Astrocyte of the spinal cord (primary cell): ENCODE measurements at regions not wholly inside any gene's neighbourhood (a gene's known extent, or its start where the extent isn't known, plus 50 kb on each side); places are given as distances from the start of the nearest gene placed in this dataset.
A peak's percentile ranks its signal among the peaks of the same experiment; 100 is the strongest.

Source experiments
- DNase-seq: peaks from one replicate; pipeline ENCODE4 v3.0.0; 2011; ENCODE audit warnings: low read depth, low spot score
- H3K4me3 ChIP-seq: 2 replicates; pipeline ENCODE4 v1.5.1; 2011; ENCODE audit warnings: low read depth, mild to moderate bottlenecking, low read length, moderate library complexity
- in situ Hi-C: cut with HindIII; loops from 2 replicates; pipeline ENCODE4 v1.10.0; 2017; ENCODE audit warnings: low sequenced_read_pairs
- TF ChIP-seq, protein P1 (sequence below): IDR thresholded peaks from 2 replicates; pipeline ENCODE4 v1.5.1; 2012; ENCODE audit warnings: low read depth, mild to moderate bottlenecking, low read length, inconsistent platforms

DNA sequence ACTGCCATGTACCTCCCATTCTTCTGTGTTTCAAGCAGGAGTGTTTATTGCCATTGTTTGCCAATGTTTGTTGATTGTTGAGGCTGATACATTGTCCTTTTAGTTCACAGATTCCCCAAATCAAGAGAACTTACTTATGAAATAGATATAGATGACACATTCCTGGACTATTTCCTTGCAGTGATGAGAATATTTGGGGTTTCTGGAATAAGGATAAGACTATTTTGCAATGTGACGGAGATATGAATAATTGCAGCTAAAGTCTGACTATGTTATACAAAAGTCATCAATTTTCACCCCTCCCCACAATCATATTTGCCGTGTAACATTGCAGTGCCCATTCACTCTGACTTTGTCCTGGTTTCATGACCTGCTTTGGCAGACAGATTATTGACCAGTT is 460.8 kb downstream of the CDH10 start:
- in situ Hi-C loops: no loop called here
- no peak for DNase-seq
- no peak overlapping the region for H3K4me3 ChIP-seq
- TF ChIP-seq, protein P1, sequence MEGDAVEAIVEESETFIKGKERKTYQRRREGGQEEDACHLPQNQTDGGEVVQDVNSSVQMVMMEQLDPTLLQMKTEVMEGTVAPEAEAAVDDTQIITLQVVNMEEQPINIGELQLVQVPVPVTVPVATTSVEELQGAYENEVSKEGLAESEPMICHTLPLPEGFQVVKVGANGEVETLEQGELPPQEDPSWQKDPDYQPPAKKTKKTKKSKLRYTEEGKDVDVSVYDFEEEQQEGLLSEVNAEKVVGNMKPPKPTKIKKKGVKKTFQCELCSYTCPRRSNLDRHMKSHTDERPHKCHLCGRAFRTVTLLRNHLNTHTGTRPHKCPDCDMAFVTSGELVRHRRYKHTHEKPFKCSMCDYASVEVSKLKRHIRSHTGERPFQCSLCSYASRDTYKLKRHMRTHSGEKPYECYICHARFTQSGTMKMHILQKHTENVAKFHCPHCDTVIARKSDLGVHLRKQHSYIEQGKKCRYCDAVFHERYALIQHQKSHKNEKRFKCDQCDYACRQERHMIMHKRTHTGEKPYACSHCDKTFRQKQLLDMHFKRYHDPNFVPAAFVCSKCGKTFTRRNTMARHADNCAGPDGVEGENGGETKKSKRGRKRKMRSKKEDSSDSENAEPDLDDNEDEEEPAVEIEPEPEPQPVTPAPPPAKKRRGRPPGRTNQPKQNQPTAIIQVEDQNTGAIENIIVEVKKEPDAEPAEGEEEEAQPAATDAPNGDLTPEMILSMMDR: no peak

DNA sequence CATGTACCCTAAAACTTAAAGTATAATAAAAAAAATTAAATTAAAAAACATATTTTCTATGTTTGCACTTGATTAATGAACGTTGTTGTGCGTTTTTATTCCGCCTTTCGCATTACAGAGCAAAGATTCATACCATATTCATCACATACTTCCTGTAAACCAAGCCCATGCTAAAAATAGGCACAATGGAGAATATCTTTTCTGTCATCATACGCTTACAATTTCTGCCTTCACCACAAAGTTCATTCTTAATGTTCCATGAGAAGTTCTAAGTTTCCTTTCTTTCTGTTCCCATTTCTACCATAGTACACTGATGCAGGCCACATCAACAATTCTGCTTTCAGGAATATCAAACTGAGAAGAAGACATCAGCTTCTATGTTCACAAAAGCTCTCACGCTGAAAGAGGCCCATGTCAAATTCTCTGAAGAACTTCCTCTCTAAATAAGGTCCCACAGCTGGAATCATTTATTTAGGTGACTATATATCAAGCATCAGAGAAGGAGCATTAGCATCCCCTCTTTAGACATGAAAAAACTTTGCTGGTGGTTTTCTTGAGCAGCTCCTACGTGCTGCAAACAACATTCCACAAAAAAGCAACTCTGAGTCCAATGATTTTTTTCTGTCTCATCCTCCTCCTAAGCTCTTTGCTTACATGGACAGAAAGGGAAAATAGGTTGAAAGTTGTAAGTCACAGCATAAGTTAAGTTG is 456.4 kb downstream of the CDH10 start:
- no peak for DNase-seq
- in situ Hi-C loops: no loop called here
- TF ChIP-seq, protein P1: no peak
- no peak overlapping the region for H3K4me3 ChIP-seq

DNA sequence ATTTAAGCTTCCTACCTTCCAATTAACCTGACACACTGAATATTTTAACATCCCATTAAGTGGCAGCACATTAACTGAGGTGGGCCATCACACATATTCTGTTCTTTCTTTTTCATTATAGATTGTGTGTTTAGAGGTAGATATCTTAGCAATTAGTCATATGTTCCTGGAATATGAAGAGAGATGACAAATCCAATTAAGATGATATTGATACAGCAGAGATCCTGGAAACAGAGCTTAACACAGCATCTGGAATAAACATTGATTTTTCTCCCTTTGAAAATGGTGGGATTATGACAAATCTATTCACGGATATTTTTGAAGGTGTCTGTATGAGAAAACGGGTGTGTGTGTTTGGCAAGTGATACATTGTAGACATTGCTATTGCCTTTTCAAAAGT is 448.0 kb downstream of the CDH10 start:
- no peak for DNase-seq
- in situ Hi-C loops: no loop called here
- no peak overlapping the region for H3K4me3 ChIP-seq
- TF ChIP-seq, protein P1: no peak

DNA sequence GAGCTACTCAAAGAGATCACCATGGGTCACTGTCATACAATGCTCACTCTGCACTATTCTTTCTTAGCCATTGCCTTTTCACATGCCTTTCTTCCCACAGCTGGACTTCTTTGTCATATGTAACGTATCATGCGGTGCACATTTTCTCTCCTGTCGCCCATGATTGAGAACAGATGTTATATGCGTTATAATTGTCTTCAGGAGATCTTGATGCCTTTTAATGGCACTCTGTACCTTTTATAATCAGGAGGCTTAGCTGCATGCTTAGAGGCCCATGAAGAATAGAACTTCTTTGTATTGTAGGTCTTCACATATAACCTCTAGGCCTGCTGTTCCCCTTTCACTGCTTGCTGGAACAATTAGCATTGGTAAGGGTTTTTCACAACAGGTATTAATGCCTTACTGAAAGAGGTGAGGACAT is 436.1 kb downstream of the CDH10 start:
- DNase-seq: no peak
- in situ Hi-C loops: no loop called here
- no peak overlapping the region for H3K4me3 ChIP-seq
- TF ChIP-seq, protein P1: no peak

DNA sequence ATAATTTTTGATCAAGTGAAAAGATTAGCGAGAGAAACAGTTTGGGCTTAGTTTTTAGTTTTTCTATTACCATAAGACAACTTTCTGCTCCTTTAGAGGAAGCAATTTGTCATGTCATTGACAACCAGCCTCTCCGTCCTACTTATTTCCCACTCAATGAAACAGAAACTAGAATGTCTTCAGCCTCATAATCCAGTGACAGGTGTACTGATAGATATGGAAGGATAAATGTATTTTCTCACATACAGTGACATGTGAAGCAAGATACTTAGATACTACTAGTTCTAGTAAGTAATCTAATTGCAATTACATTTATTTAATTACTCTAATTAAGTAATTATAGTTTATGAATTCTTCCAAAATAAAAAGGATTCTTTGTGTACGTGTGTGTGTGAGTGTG is 429.7 kb downstream of the CDH10 start:
- TF ChIP-seq, protein P1: no peak
- in situ Hi-C loops: no loop called here

DNA sequence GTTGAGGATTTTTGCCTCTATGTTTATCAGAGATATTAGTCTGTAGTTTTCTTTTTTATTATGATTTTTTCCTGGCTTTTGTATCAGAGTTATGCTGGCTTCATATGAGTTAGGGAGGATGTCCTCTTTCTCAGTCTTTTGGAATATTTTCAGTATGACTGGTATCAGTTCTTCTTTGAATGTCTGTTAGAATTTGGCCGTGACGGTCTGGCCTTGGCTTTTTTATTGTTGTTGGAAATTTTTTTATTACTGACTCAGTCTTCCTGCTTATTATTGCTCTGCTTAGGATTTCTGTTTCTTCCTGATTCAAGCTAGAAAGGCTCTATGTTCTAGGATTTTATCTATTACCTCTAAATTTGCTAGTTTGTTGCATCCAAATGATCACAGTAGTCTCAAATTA is 421.9 kb downstream of the CDH10 start:
- in situ Hi-C loops: no loop called here
- TF ChIP-seq, protein P1: no peak
- H3K4me3 ChIP-seq: no peak overlapping the region
- peak; percentile 76 for DNase-seq

More for the DNA sequence above, 429.7 kb downstream of the CDH10 start:
- no peak overlapping the region for H3K4me3 ChIP-seq
- DNase-seq: no peak
